SK-N-SH (cell line): ENCODE measurements at regions not wholly inside any gene's neighbourhood (a gene's known extent, or its start where the extent isn't known, plus 50 kb on each side); places are given as distances from the start of the nearest gene placed in this dataset.
A peak's percentile ranks its signal among the peaks of the same experiment; 100 is the strongest.
"Not testable (repeated sequence)": the region's sequence is repeated elsewhere in the genome, so short reads cannot be mapped to it uniquely, and the experiment has no call there.

Source experiments
- CTCF ChIA-PET: fragments of 300-600, 350-600 bp; formaldehyde crosslinking; extraction: SDS; loops from one replicate; lab custom pipeline; 2021; lab: Yijun Ruan, JAX
- POLR2A ChIA-PET: fragments of 350-600 bp; sonication (Branson Sonifier 250); formaldehyde crosslinking; extraction: SDS; loops from one replicate; lab custom pipeline; 2020; ENCODE audit warnings: antibody characterized with exemption, inconsistent platforms; lab: Yijun Ruan, JAX
- DNase-seq: peaks from one replicate; pipeline ENCODE4 v3.0.0; 2012
- H2AFZ ChIP-seq: fragments of 200-600 bp; sonication (generic); 2 replicates; pipeline ENCODE4 v1.8.1; 2016; ENCODE audit warnings: antibody characterized with exemption, mild to moderate bottlenecking, low read depth
- H3F3A ChIP-seq: fragments of 200-600 bp; sonication (generic); replicated peaks from 2 replicates; pipeline ENCODE3; 2016; ENCODE audit warnings: antibody characterized with exemption, mild to moderate bottlenecking; ENCODE audit not compliant: insufficient read depth
- H3K27ac ChIP-seq, 2 experiments: fragments of 200-500 bp in 1 of 2; fragments of 200-600 bp in 1 of 2; sonication (Bioruptor generic) in 1 of 2; sonication (generic), shearing (Covaris generic) in 1 of 2; 2 replicates each; pipeline versions ENCODE4 v1.5.1 to v1.6.1; 2014 to 2016; ENCODE audit warnings: low read depth in 2 of 2, inconsistent platforms in 1 of 2, low read length in 1 of 2, mild to moderate bottlenecking in 1 of 2, mixed read lengths in 1 of 2
- H3K27me3 ChIP-seq: fragments of 200-600 bp; sonication (generic), shearing (Covaris generic); 2 replicates; pipeline ENCODE4 v1.6.1; 2016; ENCODE audit warnings: mixed run types; ENCODE audit not compliant: insufficient read depth
- H3K36me3 ChIP-seq, 2 experiments: fragments of 200-500 bp in 1 of 2; fragments of 200-600 bp in 1 of 2; sonication (Bioruptor generic) in 1 of 2; sonication (generic) in 1 of 2; replicated peaks in 1 of 2; 2 replicates each; pipeline versions ENCODE3 to v1.5.1; 2014 to 2016; ENCODE audit warnings: low read length in 1 of 2, mild to moderate bottlenecking in 1 of 2; ENCODE audit not compliant: insufficient read depth in 2 of 2, control insufficient read depth in 1 of 2
- H3K4me1 ChIP-seq, 2 experiments: fragments of 200-500 bp in 1 of 2; fragments of 200-600 bp in 1 of 2; sonication (Bioruptor generic) in 1 of 2; sonication (generic), shearing (Covaris generic) in 1 of 2; 2 replicates each; pipeline versions ENCODE4 v1.5.1 to v1.6.1; 2014 to 2016; ENCODE audit warnings: low read depth in 1 of 2, low read length in 1 of 2, mixed run types in 1 of 2; ENCODE audit not compliant: insufficient read depth in 2 of 2, control insufficient read depth in 1 of 2
- H3K4me2 ChIP-seq: fragments of 200-600 bp; sonication (generic), shearing (Covaris generic); 2 replicates; pipeline ENCODE4 v1.6.1; 2017; ENCODE audit warnings: mixed run types
- H3K4me3 ChIP-seq, 2 experiments: fragments of 200-500 bp in 1 of 2; fragments of 200-600 bp in 1 of 2; sonication (Bioruptor generic) in 1 of 2; sonication (generic), shearing (Covaris generic) in 1 of 2; 2 replicates each; pipeline versions ENCODE4 v1.5.1 to v1.8.1; 2014 to 2016; ENCODE audit warnings: low read depth in 2 of 2, inconsistent platforms in 1 of 2, low read length in 1 of 2, mild to moderate bottlenecking in 1 of 2, mixed read lengths in 1 of 2, moderate library complexity in 1 of 2
- H3K79me2 ChIP-seq: fragments of 200-600 bp; sonication (generic); 2 replicates; pipeline ENCODE4 v1.8.1; 2017; ENCODE audit warnings: mild to moderate bottlenecking; ENCODE audit not compliant: insufficient read depth
- H3K9ac ChIP-seq: fragments of 200-600 bp; sonication (generic); 2 replicates; pipeline ENCODE4 v1.6.1; 2017; ENCODE audit warnings: mixed run types
- H3K9me2 ChIP-seq: fragments of 200-600 bp; sonication (generic); 2 replicates; pipeline ENCODE4 v1.6.1; 2017; ENCODE audit warnings: mixed run types
- H3K9me3 ChIP-seq: fragments of 200-600 bp; sonication (generic); 2 replicates; pipeline ENCODE4 v1.6.1; 2017; ENCODE audit warnings: mixed run types, mild to moderate bottlenecking, moderate library complexity
- H4K20me1 ChIP-seq: fragments of 200-600 bp; sonication (generic); 2 replicates; pipeline ENCODE4 v1.6.1; 2017; ENCODE audit warnings: mild to moderate bottlenecking, mixed run types; ENCODE audit not compliant: insufficient read depth
- CHD2 ChIP-seq: fragments of 150-350 bp; IDR thresholded peaks from 2 replicates; pipeline ENCODE4 v1.6.1; 2018; ENCODE audit warnings: low read length; ENCODE audit not compliant: partially characterized antibody
- FOSL2 ChIP-seq: IDR thresholded peaks from 2 replicates; pipeline ENCODE4 v1.4.0; 2012; ENCODE audit warnings: low read depth, mild to moderate bottlenecking, moderate library complexity, borderline replicate concordance
- FOXJ3 ChIP-seq: sonication (generic); formaldehyde crosslinking; IDR thresholded peaks from 2 replicates; pipeline ENCODE4 v1.5.1; 2020; ENCODE audit warnings: mild to moderate bottlenecking, missing genetic modification reagents
- GATA2 ChIP-seq: sonication (generic); formaldehyde crosslinking; IDR thresholded peaks from 2 replicates; pipeline ENCODE4 v1.5.0; 2020; ENCODE audit warnings: mild to moderate bottlenecking, missing genetic modification reagents
- MXI1 ChIP-seq: IDR thresholded peaks from 2 replicates; pipeline ENCODE4 v1.6.1; 2012; ENCODE audit warnings: mild to moderate bottlenecking, low read depth, low read length, improper control_type of control experiment
- RAD21 ChIP-seq: IDR thresholded peaks from 2 replicates; pipeline ENCODE4 v1.6.1; 2012; ENCODE audit warnings: mild to moderate bottlenecking, low read length
- RXRA ChIP-seq: IDR thresholded peaks from 2 replicates; pipeline ENCODE4 v1.4.0; 2012; ENCODE audit warnings: low read depth, mild to moderate bottlenecking, borderline replicate concordance
- SIN3A ChIP-seq: IDR thresholded peaks from 2 replicates; pipeline ENCODE4 v1.6.1; 2012; ENCODE audit warnings: low read depth, mild to moderate bottlenecking, low read length, moderate library complexity, borderline replicate concordance
- TAF1 ChIP-seq: IDR thresholded peaks from 2 replicates; pipeline ENCODE4 v1.6.1; 2012; ENCODE audit warnings: low read depth, mild to moderate bottlenecking, low read length, moderate library complexity, borderline replicate concordance
- TEAD4 ChIP-seq: IDR thresholded peaks from 2 replicates; pipeline ENCODE4 v1.4.0; 2012; ENCODE audit warnings: mild to moderate bottlenecking, borderline replicate concordance; ENCODE audit not compliant: insufficient read depth
- WGBS: methylation state at CpG from one replicate; pipeline ENCODE4 v1.1.6; 2017; ENCODE audit warnings: low lambda C conversion rate; 5-methylcytosine and 5-hydroxymethylcytosine counted together
- TF ChIP-seq, protein P1 (sequence below): IDR thresholded peaks from 2 replicates; pipeline ENCODE4 v1.6.1; 2012; ENCODE audit warnings: mild to moderate bottlenecking, low read depth, low read length, moderate library complexity
- TF ChIP-seq, protein P2 (sequence below): IDR thresholded peaks from 2 replicates; pipeline ENCODE4; 2012

- TF ChIP-seq, protein P1, sequence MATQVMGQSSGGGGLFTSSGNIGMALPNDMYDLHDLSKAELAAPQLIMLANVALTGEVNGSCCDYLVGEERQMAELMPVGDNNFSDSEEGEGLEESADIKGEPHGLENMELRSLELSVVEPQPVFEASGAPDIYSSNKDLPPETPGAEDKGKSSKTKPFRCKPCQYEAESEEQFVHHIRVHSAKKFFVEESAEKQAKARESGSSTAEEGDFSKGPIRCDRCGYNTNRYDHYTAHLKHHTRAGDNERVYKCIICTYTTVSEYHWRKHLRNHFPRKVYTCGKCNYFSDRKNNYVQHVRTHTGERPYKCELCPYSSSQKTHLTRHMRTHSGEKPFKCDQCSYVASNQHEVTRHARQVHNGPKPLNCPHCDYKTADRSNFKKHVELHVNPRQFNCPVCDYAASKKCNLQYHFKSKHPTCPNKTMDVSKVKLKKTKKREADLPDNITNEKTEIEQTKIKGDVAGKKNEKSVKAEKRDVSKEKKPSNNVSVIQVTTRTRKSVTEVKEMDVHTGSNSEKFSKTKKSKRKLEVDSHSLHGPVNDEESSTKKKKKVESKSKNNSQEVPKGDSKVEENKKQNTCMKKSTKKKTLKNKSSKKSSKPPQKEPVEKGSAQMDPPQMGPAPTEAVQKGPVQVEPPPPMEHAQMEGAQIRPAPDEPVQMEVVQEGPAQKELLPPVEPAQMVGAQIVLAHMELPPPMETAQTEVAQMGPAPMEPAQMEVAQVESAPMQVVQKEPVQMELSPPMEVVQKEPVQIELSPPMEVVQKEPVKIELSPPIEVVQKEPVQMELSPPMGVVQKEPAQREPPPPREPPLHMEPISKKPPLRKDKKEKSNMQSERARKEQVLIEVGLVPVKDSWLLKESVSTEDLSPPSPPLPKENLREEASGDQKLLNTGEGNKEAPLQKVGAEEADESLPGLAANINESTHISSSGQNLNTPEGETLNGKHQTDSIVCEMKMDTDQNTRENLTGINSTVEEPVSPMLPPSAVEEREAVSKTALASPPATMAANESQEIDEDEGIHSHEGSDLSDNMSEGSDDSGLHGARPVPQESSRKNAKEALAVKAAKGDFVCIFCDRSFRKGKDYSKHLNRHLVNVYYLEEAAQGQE: no peak
- TF ChIP-seq CHD2: no peak
- TF ChIP-seq RAD21: no peak
- TF ChIP-seq, protein P2, sequence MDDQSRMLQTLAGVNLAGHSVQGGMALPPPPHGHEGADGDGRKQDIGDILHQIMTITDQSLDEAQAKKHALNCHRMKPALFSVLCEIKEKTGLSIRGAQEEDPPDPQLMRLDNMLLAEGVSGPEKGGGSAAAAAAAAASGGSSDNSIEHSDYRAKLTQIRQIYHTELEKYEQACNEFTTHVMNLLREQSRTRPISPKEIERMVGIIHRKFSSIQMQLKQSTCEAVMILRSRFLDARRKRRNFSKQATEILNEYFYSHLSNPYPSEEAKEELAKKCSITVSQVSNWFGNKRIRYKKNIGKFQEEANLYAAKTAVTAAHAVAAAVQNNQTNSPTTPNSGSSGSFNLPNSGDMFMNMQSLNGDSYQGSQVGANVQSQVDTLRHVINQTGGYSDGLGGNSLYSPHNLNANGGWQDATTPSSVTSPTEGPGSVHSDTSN: no peak
Measured at GRCh38 chr1:29756085-29756484, 519.8 kb downstream of the PTPRU start (continued).

DNA sequence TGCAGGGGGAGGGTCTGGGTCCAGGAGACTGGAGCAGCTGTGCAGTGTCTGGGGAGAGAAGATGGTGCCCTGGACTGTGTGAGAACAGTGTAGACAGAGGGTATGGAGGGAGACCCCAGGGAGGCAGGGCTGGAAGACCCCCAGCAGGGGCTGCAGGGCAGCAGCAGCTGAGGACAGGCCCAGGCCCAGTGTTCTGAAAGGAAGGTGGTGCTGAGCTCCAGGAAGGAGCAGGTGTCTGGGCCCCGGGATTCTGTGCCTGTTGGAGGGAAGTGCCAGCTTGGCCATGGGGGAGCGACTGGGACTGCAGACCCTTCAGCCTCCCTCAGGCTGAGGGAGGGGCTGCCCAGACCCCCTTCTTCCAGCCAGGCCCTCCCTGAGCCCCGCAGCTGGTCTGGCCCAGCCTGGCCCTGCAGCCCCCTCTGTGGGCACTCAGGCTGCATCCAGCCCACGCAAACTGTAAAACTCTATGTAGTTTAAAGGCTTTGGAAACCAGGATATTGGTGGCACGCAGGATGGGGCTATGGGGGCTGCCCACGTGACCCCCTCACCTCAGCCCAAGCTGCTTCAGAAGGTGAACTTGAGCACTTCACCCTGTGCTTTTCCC, 519.2 kb downstream of the PTPRU start:
- Histone ChIP-seq H3K27ac (peak overlapping the region in 1 of 2 experiments; percentile 84; a peak in 2 of 4 replicates), H3K4me1 (peaks cover 0 to 46% of the 10 kb centered on the region in 2 experiments; a peak in 1 of 4 replicates)
- POLR2A ChIA-PET, H3K9me3 ChIP-seq, H3K4me2 ChIP-seq, H2AFZ ChIP-seq, H3K9me2 ChIP-seq, H3K9ac ChIP-seq, H3F3A ChIP-seq, H3K79me2 ChIP-seq, DNase-seq, H3K4me3 ChIP-seq, H3K36me3 ChIP-seq, H3K27me3 ChIP-seq, H4K20me1 ChIP-seq: not testable (repeated sequence)
- 36% methylated on average over 2 of the region's 6 CpGs for whole genome bisulfite sequencing
- CTCF ChIA-PET: interaction anchor here (0.6 to 3.3 kb wide), 4 partner anchors 21 to 66 kb away, joined by 3 to 11 read pairs (median 6); no protein-coding TSS in a partner anchor

- Histone ChIP-seq H3K36me3 (no peaks in the 10 kb centered on the region), H3K4me2 (no peak overlapping the region), H4K20me1 (no peaks in the 10 kb centered on the region), H3K79me2 (no peaks in the 10 kb centered on the region), H3K27ac (peak overlapping the region in 1 of 2 experiments; percentile 84; a peak in 2 of 4 replicates), H3K9ac (no peak overlapping the region), H3K27me3 (no peaks in the 10 kb centered on the region), H2AFZ (no peak overlapping the region), H3K4me1 (peaks cover 0 to 46% of the 10 kb centered on the region in 2 experiments; a peak in 1 of 4 replicates), H3K9me2 (no peaks in the 10 kb centered on the region), H3F3A (no peaks in the 10 kb centered on the region), H3K9me3 (no peaks in the 10 kb centered on the region), H3K4me3 (no peak overlapping the region)
- 56% methylated on average over 14 of the region's 14 CpGs for WGBS
- TF ChIP-seq FOSL2 (no peak), MXI1 (no peak), GATA2 (CRISPR knock-in tag) (no peak), TAF1 (no peak), RXRA (no peak), SIN3A (no peak), TEAD4 (no peak), FOXJ3 (CRISPR knock-in tag) (no peak)
- TF ChIP-seq, protein P2: no peak
- TF ChIP-seq, protein P1: no peak
- CTCF ChIA-PET: interaction anchor here (0.8 to 3.3 kb wide), 6 partner anchors 38 to 332 kb away, joined by 3 to 11 read pairs (median 5); no protein-coding TSS in a partner anchor
- POLR2A ChIA-PET: interaction anchor here (0.6 kb wide), 1 partner anchor 513 kb away, joined by 3 read pairs; no protein-coding TSS in a partner anchor
- no peak for DNase-seq
Measured at GRCh38 chr1:29754573-29755375, 518.5 kb downstream of the PTPRU start.
